Activated CD4-positive, alpha-beta T cell treated with anti-CD3 and anti-CD28 coated beads, Interleukin-2, amount 50 U/mL, for 1 hour (primary cell): ENCODE measurements at regions not wholly inside any gene's neighbourhood (a gene's known extent, or its start where the extent isn't known, plus 50 kb on each side); places are given as distances from the start of the nearest gene placed in this dataset.
"Not testable (repeated sequence)": the region's sequence is repeated elsewhere in the genome, so short reads cannot be mapped to it uniquely, and the experiment has no call there.

Experiments
- DNase-seq: peaks from one replicate; pipeline ENCODE4 v3.0.0-alpha.2; 2020

- DNase-seq: no peak
These were observed 600.5 kb downstream of the LTN1 start for GRCh38 chr21:28391938-28392849.

GRCh38 chr21:28387220-28387619 is 605.5 kb downstream of the LTN1 start:
- no peak for DNase-seq

- no peak for DNase-seq
These were observed 606.8 kb downstream of the LTN1 start for GRCh38 chr21:28385845-28386244.

GRCh38 chr21:28381000-28381745 is 611.5 kb downstream of the LTN1 start:
- not testable (repeated sequence) for DNase-seq

- no peak for DNase-seq
These were observed 612.4 kb downstream of the LTN1 start for GRCh38 chr21:28380241-28380640.

- DNase-seq: no peak
These were observed 614.7 kb downstream of the LTN1 start for GRCh38 chr21:28378026-28378425.

- DNase-seq: no peak
These were observed 616.8 kb downstream of the LTN1 start for GRCh38 chr21:28375708-28376385.

GRCh38 chr21:28374881-28375280 is 617.8 kb downstream of the LTN1 start:
- DNase-seq: no peak

GRCh38 chr21:28371713-28372112 is 621.0 kb downstream of the LTN1 start:
- DNase-seq: no peak

- DNase-seq: no peak
These were observed 633.4 kb downstream of the LTN1 start for GRCh38 chr21:28359300-28359699.

- DNase-seq: no peak
These were observed 634.0 kb downstream of the LTN1 start for GRCh38 chr21:28358702-28359101.

- no peak for DNase-seq
These were observed 634.5 kb downstream of the LTN1 start for GRCh38 chr21:28358170-28358569.

GRCh38 chr21:28357743-28358142 is 634.9 kb downstream of the LTN1 start:
- DNase-seq: no peak

- DNase-seq: no peak
These were observed 636.3 kb downstream of the LTN1 start for GRCh38 chr21:28356422-28356821.

- DNase-seq: no peak
These were observed 646.7 kb downstream of the LTN1 start for GRCh38 chr21:28345934-28346333.

GRCh38 chr21:28344985-28345384 is 647.7 kb downstream of the LTN1 start:
- DNase-seq: no peak

GRCh38 chr21:28342212-28342810 is 650.4 kb downstream of the LTN1 start:
- DNase-seq: no peak

- DNase-seq: no peak
These were observed 653.3 kb downstream of the LTN1 start for GRCh38 chr21:28339403-28339802.

GRCh38 chr21:28338701-28339305 is 653.9 kb downstream of the LTN1 start:
- no peak for DNase-seq

GRCh38 chr21:28337315-28337714 is 655.4 kb downstream of the LTN1 start:
- no peak for DNase-seq

GRCh38 chr21:28336314-28336713 is 656.4 kb downstream of the LTN1 start:
- no peak for DNase-seq

GRCh38 chr21:28334407-28334806 is 658.3 kb downstream of the LTN1 start:
- no peak for DNase-seq
